Epithelial cell of prostate (primary cell): ENCODE measurements at regions not wholly inside any gene's neighbourhood (a gene's known extent, or its start where the extent isn't known, plus 50 kb on each side); places are given as distances from the start of the nearest gene placed in this dataset.
"Not testable (repeated sequence)": the region's sequence is repeated elsewhere in the genome, so short reads cannot be mapped to it uniquely, and the experiment has no call there.

Source experiments
- DNase-seq: peaks from one replicate; pipeline ENCODE4 v3.0.0-alpha.2; 2011; ENCODE audit warnings: low read depth, low spot score
- H3K27ac ChIP-seq: fragments of 450-650 bp; 2 replicates; pipeline ENCODE4 v1.5.1; 2017; ENCODE audit warnings: mild to moderate bottlenecking

DNA sequence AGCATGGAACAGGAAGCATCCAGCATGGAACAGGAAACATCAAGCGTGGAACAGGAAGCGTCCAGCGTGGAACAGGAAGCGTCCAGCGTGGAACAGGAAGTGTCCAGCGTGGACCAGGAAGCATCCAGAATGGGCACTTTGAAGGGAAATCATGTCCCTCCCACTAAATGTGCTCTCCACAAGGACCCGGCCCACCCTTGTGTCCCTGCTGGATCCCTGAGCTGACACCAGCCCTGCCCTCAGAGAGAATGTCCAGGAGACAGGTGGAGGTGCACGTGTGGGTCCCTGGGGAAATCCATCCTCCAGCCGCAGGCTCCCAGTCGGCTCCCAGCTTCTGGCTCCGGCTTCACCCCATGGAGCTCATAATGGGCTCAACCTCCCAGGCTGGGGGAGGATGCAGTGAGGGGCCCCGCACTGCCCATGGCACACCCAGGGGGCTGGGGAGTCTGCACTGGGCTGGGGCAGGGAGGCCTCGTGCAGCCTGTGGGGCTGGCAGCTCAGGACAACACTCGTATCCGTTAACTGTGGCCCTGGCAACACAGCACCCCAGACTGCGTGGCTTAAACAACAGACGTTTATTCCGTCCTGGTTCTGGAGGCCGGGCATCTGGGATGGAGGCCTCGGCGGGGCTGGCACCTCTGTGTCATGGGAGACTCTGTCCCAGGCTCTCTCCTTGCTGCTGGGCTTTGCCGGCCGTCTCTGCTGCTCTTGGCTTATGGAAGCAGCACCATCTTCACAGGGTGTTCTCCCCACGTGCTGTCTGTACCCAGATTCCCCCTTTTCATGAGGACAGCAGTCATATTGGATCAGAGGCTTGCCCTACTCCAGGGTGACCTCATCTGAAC is 104.8 kb downstream of the TMEM121 start:
- not testable (repeated sequence) for H3K27ac ChIP-seq, DNase-seq

DNA sequence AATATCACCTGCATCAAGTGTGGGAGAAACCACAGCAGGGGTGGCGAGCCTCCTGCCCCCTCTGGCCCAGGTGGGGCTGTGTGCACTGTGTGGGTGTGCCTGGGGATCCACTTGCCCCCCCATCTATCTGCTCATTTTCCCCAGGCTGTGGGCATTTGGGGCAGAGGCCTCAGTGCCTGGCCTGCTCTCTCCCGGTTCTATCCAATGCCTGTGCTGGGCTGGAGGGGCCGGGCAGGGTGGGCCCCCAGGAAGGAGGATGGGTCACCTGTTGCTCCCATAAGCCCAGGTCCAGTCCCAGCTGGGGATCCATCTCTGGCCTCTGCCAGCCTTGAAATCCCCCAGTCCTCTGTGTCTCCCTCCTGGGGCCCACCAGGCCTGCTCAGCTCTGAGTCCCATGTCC is 105.6 kb downstream of the TMEM121 start:
- no peak overlapping the region for H3K27ac ChIP-seq

GRCh38 chr14:105633596-105633995 is 107.2 kb downstream of the TMEM121 start:
- not testable (repeated sequence) for DNase-seq, H3K27ac ChIP-seq

More for the DNA sequence above, 105.6 kb downstream of the TMEM121 start:
- no peak for DNase-seq

DNA sequence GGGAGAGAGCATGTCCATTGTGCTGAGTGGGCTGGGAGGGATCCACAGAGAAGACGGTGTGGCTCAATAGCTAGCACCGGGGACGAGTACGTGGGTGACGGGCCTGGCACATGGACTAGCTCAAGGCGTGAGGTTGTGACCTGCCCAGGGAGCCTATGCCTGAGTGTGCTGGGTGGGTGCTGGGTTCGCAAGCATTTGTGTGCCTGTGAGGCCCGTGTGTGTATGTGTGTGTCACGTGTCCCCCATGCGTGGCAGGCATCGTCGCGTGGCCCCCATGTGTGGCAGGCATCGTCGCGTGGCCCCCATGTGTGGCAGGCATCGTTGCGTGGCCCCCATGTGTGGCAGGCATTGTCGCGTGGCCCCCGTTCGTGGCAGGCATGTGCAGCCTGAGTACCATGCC is 109.2 kb downstream of the TMEM121 start:
- DNase-seq, result no peak
- H3K27ac ChIP-seq, result no peak overlapping the region

GRCh38 chr14:105636021-105636420 is 109.6 kb downstream of the TMEM121 start:
- not testable (repeated sequence) for H3K27ac ChIP-seq, DNase-seq

GRCh38 chr14:105636935-105637334 is 110.6 kb downstream of the TMEM121 start:
- H3K27ac ChIP-seq, result no peak overlapping the region
- no peak for DNase-seq

- not testable (repeated sequence) for DNase-seq
Observed at GRCh38 chr14:105637345-105637744, 111.0 kb downstream of the TMEM121 start.

GRCh38 chr14:105639969-105640931 is 113.9 kb downstream of the TMEM121 start:
- DNase-seq, H3K27ac ChIP-seq: not testable (repeated sequence)

More at GRCh38 chr14:105637345-105637744, 111.0 kb downstream of the TMEM121 start:
- not testable (repeated sequence) for H3K27ac ChIP-seq

DNA sequence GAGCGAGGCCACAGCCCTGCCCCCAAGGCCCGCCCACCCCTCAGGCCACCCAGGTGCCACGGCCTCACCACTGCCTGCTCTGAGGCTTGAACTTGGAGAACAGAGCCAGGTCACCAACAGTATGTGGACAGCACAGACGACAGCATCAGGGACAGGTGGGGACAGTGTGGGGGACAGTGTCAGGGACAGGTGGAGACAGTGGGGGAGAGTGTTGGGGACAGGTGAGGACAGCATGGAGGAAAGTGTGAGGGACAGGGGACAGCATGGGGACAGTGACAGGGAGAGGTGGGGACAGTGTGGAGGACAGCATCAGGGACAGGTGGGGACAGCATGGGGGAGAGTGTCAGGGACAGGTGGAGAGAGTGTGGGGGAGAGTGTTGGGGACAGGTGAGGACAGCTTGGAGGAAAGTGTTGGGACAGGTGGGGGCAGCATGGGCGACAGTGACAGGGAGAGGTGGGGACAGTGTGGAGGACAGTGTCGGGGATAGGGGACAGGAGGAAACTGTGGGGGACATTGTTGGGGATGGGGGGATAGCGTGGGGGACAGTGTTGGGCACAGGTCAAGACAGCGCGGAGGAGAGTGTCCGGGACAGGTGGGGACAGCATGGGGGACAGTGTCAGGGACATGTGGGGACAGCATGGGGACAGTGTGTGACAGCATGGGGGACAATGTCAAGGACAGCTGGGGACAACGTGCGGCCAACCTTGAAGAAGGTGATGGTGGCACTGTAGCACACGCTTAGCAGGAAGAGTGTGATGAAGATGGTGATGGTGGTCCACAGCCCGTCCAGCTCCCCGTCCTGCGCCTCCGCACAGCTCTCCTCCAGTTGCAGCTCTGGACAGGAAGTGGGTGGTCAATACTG is 114.9 kb downstream of the TMEM121 start:
- no peak overlapping the region for H3K27ac ChIP-seq
- DNase-seq, result no peak

DNA sequence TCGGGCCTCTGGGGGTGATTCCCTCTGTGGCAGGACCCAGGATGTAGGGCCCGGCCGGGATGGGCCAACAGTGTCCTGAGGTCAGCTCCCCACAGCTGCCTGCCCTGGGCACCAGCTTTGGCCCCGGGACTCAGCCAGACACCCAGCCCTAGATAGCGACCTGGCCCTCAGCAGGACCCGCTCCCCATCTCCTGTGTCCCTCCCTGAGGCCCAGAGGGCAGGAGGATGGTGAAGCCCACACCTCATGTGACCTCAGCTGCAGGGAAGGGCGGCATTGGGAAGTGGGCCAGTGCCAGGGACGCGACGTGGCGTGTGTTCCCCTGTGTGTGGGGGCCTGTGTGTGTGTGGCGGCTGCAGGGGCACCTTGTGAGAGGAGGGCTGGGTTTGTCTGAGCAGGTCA is 115.6 kb downstream of the TMEM121 start:
- H3K27ac ChIP-seq, DNase-seq: not testable (repeated sequence)

DNA sequence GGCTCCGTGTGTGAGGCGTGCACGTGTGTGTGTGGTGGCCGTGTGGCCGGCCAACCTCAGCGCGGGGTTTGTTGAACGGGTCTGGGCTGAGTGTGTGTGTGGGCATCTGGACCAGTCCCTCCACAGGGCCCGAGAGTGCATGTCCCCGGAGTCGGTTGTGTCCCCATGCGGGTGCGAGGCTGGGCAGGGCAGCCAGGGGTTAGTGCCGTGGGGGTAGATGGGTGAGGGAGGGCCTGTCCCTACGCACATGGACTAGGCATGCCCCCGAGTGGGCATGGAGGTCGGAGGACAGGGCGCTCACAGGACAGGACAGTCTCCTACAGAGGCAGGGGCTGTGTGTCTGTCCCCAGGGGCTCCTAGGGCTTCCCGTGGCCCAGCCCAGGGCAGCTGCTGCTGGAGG is 116.1 kb downstream of the TMEM121 start:
- not testable (repeated sequence) for H3K27ac ChIP-seq, DNase-seq

- DNase-seq, H3K27ac ChIP-seq: not testable (repeated sequence)
Observed at GRCh38 chr14:105643406-105644052, 117.1 kb downstream of the TMEM121 start.

DNA sequence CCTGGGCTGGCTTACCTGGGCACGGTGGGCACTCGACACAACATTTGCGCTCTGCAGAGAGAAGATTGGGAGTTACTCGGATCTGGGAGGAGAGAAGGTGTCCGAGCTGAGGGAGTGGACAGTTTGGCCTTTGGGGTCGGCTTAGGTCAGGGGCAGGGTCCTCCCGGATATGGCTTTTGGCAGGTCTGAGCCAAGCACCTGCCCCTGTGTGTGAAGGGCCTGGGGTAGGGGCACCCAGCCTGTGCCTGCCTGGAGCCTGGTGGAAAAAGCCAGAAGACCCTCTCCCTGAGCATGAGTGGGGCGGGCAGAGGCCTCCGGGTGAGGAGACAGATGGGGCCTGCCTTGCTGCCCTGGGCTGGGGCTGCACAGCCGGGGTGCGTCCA is 117.7 kb downstream of the TMEM121 start:
- not testable (repeated sequence) for DNase-seq, H3K27ac ChIP-seq

- not testable (repeated sequence) for DNase-seq, H3K27ac ChIP-seq
Observed at GRCh38 chr14:105644457-105644856, 118.1 kb downstream of the TMEM121 start.

DNA sequence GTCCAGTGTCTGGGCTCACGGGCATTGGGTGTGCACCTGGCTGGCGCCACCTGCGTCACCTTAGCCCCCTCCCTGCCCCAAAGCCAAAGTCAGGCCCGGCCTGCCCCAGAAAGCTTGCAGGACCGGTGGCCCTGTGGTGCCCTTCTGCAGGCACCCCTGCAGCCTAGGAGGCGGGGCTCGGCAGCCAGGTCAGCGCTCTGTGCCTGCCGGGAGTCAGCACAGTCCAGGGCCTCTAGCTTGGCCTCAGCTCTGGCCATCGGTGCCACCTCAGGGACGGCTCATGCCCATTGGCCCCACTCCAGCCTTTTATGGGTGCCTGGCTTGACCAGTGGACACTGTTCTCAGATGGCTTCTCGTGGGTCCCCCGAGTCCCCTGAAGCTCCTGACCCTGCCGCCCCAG is 118.5 kb downstream of the TMEM121 start:
- not testable (repeated sequence) for DNase-seq, H3K27ac ChIP-seq

- H3K27ac ChIP-seq, result not testable (repeated sequence)
Observed at GRCh38 chr14:105645389-105645788, 119.0 kb downstream of the TMEM121 start.

GRCh38 chr14:105646175-105646574 is 119.8 kb downstream of the TMEM121 start:
- DNase-seq, result no peak
- H3K27ac ChIP-seq, result no peak overlapping the region

More at GRCh38 chr14:105645389-105645788, 119.0 kb downstream of the TMEM121 start:
- not testable (repeated sequence) for DNase-seq

DNA sequence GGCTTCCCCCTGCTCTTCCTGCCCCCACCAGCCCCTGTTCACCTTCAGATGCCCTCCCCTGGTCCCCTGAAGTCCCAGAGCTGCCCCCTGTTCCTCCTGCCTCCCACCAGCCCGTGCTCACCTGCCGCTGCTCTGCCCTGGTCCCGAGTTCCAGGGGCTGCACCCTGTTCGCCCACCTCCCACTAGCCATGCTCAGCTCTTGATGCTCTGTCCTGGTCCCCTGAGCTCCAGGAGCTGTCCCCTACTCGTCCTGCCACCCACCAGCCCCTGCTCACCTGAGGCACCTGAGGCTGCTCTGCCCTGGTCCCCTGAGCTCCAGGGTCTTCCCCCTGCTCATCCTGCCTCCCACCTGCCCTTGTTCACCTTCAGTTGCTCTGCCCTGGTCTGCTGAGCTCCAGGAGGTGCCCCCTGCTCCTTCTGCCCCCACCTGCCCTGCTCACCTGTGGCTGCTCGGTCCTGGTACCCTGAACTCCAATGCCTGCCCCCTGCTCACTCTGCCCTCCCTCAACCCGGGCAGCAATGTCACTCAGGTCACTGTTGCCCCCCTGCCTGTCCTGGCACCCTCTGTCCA is 120.4 kb downstream of the TMEM121 start:
- DNase-seq, H3K27ac ChIP-seq: not testable (repeated sequence)

DNA sequence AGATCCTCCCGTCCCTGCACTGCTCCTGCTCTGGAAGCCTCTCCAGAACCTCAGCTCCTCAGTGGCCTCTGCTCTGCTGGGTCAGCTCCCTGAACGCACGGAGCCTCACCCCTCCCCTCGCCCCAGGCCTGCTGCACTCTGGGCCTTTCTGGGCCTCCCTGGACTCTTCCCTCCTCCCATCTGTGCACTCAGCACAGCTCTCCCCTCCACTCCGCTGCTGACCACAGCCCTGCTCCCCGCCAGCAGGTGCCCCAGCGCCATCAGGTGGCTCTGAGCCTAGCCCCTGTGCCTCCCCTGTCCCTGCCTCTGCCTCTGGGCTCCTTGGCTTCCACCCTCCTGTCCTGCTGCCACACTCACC is 121.0 kb downstream of the TMEM121 start:
- not testable (repeated sequence) for H3K27ac ChIP-seq, DNase-seq
